ENCODE measurements at regions not wholly inside any gene's neighbourhood (a gene's known extent, or its start where the extent isn't known, plus 50 kb on each side); places are given as distances from the start of the nearest gene placed in this dataset.

DNA sequence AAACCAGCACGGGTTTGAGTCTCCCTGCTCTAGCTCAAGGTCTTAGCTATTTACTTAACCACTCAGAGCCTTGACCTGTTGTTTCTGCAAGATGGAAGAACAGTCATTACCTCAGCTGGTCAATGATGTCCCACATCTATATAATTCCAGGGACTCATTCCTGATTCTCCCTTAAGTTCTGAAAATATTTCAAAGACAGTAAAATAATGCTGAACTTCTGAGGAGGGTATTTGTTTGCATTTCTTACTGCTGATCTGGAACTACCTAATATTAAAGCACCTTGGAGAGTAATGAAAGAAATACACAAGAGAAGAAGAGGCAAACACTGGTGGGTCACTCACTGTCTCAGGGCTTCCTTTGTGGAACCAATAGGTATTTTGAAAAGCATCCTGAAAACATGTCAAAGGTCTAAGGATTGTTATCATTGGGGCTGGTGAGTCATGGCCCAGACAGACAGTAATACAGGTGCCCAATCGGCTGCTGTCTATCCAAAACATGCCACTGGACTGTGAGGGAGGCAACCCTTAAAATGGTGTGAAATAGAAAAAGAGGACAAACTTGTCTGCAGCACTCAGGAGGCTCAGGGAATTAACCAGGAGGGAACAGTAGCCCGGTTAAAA lies 88.7 kb upstream of the EGLN3 start:
- DNase-seq (ENCODE audit: low spot score): no peak

- no peak for DNase-seq (ENCODE audit: low spot score)
Measured at GRCh38 chr14:34038358-34039057, 87.6 kb upstream of the EGLN3 start.

GRCh38 chr14:34036319-34036766 lies 85.5 kb upstream of the EGLN3 start:
- no peak for DNase-seq (ENCODE audit: low spot score)

GRCh38 chr14:34035934-34036250 lies 85.0 kb upstream of the EGLN3 start:
- no peak for DNase-seq (ENCODE audit: low spot score)

DNA sequence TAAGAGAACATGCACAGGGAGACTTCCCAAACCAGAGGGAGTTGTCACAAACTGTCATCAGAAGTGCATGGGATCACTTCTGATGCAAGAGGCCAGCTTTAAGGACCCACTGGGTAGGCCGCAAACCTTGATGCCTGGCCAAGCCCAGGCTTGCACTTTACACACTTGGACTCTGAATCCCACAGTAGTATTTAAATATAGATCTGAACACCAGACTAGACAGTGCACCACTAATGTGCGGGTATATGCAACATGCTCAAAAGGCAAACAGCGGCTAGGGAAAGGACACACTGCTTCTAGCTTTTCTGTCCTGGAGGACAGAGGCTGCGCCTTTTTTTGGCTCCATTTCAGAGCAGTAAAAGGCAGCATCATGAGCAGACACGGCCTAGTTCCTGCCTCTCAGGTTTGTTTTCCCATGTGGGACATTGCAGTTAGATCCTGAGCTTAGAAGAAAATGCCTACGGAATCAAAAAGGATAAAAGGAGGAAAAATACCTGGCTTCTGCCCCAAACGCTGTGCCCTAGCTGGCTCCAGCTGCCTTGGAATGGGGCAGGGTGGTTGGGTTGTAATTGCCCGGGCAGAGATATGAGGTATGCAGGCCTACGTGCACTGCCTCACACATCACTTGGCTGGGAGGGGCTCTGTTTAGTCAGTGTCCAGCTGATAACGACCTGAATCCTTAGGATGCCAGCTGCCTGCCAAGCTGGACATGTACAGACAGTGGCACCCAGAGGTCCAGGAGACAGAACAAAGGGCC lies 84.5 kb upstream of the EGLN3 start:
- no peak for DNase-seq (ENCODE audit: low spot score)

DNA sequence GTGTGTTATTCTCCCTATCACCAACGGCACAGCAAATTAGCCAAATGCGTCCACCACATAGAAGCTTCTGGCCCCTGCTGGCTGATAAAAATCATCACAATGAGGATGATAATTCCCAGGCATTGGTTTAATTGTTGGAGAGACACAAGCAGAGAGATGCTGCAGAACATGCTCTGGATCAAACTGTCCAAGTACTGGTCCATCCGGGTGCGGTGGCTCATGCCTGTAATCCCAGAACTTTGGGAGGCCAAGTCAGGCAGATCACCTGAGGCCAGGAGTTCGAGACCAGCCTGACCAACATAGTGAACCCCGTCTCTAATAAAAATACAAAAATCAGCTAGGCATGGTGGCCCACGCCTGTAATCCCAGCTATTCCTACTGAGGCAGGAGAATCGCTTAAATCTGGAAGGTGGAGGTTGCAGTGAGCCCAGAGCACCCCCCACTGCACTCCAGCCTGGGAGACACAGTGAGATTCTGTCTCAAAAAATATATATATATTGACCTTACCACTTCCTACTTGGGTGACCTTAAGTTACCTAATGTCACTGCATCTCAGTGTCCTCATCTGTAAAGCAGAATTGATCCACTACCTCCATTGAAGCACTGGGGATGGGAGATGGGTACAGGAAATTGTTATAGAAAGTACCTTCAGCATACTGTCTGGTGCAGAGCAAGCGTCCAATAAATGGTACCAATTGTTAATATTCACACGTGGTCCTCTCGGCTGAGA lies 83.7 kb upstream of the EGLN3 start:
- DNase-seq (ENCODE audit: low spot score): no peak

- DNase-seq (ENCODE audit: low spot score): no peak
Measured at GRCh38 chr14:34032720-34033119, 81.8 kb upstream of the EGLN3 start.

DNA sequence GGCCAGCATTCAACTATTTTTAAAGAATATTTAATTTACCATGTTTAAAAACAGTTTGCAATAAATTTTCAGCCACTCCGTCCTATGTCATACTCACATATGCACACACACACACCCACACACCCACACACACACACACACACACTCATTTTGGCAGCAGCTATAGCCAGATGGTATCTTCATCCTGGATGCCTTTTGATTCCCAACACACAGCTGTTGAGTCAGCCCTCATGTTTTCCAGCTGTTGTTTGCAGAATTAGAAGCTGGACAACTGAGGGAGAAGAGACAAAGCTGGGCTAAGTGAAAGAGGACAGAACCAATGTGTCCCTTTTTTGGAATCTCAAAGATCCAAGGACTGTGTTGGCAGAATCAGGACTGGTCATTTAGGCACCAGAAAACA lies 80.0 kb upstream of the EGLN3 start:
- no peak for DNase-seq (ENCODE audit: low spot score)

GRCh38 chr14:34029921-34030334 lies 79.1 kb upstream of the EGLN3 start:
- no peak for DNase-seq (ENCODE audit: low spot score)

GRCh38 chr14:34027990-34028495 lies 77.2 kb upstream of the EGLN3 start:
- no peak for DNase-seq (ENCODE audit: low spot score)

DNA sequence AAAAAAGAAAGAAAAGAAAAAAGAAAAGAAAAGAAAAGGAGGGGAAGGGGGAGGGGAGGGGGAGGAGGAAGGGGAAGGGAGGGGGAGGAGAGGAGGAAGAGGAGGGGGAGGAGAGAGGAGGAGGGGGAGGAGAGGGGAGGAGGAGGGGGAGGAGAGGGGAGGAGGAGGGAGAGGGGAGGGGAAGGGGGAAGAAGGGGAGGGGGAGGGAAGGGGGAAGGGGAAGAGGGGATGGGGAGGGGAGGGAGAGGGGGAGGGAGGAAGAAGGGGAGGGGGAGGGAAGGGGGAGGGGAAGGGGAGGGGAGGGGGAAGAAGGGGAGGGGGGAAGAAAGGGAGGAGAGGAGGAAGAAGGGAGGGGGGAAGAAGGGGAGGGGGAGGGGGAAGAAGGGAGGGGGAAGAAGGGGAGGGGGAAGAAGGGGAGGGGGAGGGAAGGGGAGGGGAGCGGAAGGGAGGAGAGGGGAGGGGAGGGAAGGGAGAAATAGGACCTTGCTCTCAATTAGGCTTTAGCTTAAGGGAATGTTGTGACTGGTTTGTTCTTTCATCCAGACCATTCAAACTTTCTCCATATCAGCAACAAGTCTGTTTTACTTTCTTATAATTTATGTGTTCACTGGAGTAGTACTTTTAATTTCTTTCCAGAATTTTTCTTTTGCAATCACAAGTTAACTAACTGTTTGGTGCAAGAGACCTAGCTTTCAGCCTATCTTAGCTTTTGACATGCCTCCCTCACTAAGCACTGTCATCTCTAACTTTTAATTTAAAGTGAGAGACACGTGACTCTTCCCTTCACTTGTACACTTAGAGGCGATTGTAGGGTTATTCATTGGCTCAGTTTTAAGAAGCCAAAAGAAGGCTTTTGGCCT lies 76.5 kb upstream of the EGLN3 start:
- no peak for DNase-seq (ENCODE audit: low spot score)

DNA sequence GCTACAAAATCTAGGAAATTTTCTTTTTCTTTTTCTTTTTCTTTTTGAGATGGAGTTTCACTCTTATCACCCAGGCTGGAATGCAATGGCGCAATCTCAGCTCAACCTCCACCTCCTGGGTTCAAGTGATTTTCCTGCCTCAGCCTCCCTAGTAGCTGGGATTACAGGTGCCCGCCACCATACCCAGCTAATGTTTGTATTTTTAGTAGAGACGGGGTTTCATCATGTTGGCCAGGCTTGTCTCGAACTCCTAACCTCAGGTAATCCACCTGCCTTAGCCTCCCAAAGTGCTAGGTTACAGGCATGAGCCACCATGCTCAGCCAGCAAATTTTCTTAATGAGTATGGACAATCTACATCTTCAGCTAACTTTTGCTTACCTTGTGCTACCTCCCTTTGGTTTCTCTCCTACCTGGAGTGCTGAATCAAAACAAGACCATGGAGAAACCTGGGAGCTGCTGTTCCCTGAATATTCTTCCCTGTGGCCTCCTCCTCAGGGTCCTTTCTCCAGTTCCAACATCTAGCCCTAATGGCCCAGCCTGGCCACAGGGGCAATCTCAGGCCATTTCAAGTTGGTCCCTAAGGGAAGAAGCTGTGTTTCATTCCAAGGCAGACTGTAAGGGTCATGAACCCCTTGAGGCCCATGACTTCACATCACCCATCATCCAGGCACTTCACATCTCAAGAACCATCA lies 74.6 kb upstream of the EGLN3 start:
- DNase-seq (ENCODE audit: low spot score): no peak

DNA sequence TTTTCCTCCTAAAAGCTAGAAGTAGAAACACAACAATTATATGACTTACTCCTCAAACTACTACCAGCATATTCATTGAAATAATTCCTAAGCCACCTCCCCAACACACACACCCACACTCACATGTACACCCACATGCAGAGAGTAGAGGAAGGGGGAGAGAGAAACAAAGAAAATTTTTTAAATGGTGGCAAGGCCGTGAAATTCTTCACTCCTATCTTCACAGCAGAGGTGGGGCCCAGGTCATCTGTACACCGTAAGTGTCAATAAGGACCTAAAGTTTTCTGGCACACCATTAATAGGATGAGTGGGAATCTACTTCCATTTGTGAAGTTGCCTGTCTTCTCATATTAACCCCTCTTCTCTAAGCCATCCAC lies 73.9 kb upstream of the EGLN3 start:
- DNase-seq (ENCODE audit: low spot score): no peak

- DNase-seq (ENCODE audit: low spot score): no peak
Measured at GRCh38 chr14:34023824-34024767, 73.2 kb upstream of the EGLN3 start.

- no peak for DNase-seq (ENCODE audit: low spot score)
Measured at GRCh38 chr14:34021096-34021495, 70.2 kb upstream of the EGLN3 start.

DNA sequence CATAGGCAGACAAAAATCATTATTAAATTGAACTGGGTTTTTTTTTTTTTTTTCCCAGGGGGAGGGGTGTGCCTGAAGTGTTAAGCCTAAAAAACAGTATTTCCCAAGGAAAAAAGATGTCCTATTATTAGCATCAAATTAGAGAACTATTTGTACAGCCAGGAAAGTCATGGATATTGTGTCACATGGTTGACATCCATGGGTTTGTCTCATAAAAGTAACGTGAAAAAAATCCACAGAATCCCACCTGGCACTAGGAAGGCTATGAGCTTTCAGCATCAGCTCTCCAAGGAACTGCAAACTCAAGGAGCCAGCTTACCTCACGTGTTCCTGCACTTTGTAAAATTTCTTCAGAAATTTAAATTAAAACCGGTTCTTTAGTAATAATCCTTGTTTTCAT lies 69.1 kb upstream of the EGLN3 start:
- DNase-seq (ENCODE audit: low spot score): no peak

- peak; percentile 31 for DNase-seq (ENCODE audit: low spot score)
Measured at GRCh38 chr14:34018564-34019244, 67.8 kb upstream of the EGLN3 start.

DNA sequence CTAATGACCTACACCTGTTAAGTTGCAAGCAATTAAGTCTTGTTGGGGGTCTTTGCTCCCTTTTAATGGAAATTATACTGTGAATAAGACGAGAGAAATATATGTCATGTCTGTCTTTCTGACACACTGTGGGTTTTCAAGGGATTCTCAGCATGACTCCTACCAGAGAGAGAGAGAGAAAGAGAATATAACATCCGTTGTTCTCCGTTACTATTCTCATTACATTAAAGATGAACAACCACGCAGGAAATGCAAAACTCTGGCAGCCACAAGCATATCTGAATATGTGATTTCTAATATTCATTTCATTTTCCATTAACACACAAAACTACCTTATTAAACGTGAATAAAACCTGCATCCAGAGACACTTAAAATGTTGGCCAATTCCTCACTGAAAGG lies 67.3 kb upstream of the EGLN3 start:
- peak; percentile 47 for DNase-seq (ENCODE audit: low spot score)

- DNase-seq (ENCODE audit: low spot score): no peak
Measured at GRCh38 chr14:34015383-34015782, 64.5 kb upstream of the EGLN3 start.

Measured in activated CD4-positive, alpha-beta T cell treated with anti-CD3 and anti-CD28 coated beads, Interleukin-2, Interleukin-4, amounts not matched to agents 100 ng/mL and 50 ng/mL, durations not matched to agents 16 hours and 8 hours (primary cell).